HEK293 (cell line): ENCODE measurements at regions not wholly inside any gene's neighbourhood (a gene's known extent, or its start where the extent isn't known, plus 50 kb on each side); places are given as distances from the start of the nearest gene placed in this dataset.

ENCODE experiments used
- CTCF ChIP-seq: fragments of 450-650 bp; formaldehyde crosslinking; IDR thresholded peaks from 2 replicates; pipeline ENCODE4 v1.5.1; 2016; ENCODE audit warnings: missing biosample characterization, missing genetic modification characterization
- PRDM10 ChIP-seq: fragments of 450-650 bp; formaldehyde crosslinking; IDR thresholded peaks from 2 replicates; pipeline ENCODE4 v1.5.1; 2016; ENCODE audit warnings: missing biosample characterization, missing genetic modification characterization
- ZBTB26 ChIP-seq: fragments of 450-650 bp; formaldehyde crosslinking; optimal IDR thresholded peaks from 2 replicates; pipeline ENCODE3; 2016; ENCODE audit warnings: missing biosample characterization, mild to moderate bottlenecking, missing genetic modification characterization
- ZFP41 ChIP-seq: fragments of 450-650 bp; formaldehyde crosslinking; IDR thresholded peaks from 2 replicates; pipeline ENCODE4 v1.5.1; 2016; ENCODE audit warnings: missing biosample characterization, missing genetic modification characterization, borderline replicate concordance
- ZNF239 ChIP-seq: fragments of 450-650 bp; formaldehyde crosslinking; IDR thresholded peaks from 2 replicates; pipeline ENCODE4 v1.5.1; 2016; ENCODE audit warnings: missing biosample characterization, missing genetic modification characterization
- ZNF529 ChIP-seq: fragments of 450-650 bp; formaldehyde crosslinking; IDR thresholded peaks from 2 replicates; pipeline ENCODE4 v1.5.1; 2017; ENCODE audit warnings: missing genetic modification characterization, missing biosample characterization; ENCODE audit not compliant: insufficient replicate concordance
- ZNF548 ChIP-seq: fragments of 450-650 bp; formaldehyde crosslinking; IDR thresholded peaks from 2 replicates; pipeline ENCODE4 v1.5.1; 2016; ENCODE audit warnings: missing biosample characterization, missing genetic modification characterization
- ZNF837 ChIP-seq: fragments of 450-650 bp; formaldehyde crosslinking; IDR thresholded peaks from 2 replicates; pipeline ENCODE4 v1.5.1; 2016; ENCODE audit warnings: missing biosample characterization, missing genetic modification characterization
- ZSCAN30 ChIP-seq: fragments of 450-650 bp; IDR thresholded peaks from 2 replicates; pipeline ENCODE4 v1.5.1; 2018; ENCODE audit warnings: missing biosample characterization, mild to moderate bottlenecking, missing genetic modification characterization, moderate library complexity

GRCh38 chr17:71301063-71301462, 819.8 kb upstream of the SOX9 start:
- no peak for TF ChIP-seq ZNF529 (tag by site-specific recombination)
- no peak for TF ChIP-seq CTCF (tag by site-specific recombination)
- TF ChIP-seq ZNF837 = no peak
- no peak for TF ChIP-seq ZNF239
- TF ChIP-seq ZSCAN30 (tag by site-specific recombination) = no peak
- no peak for TF ChIP-seq ZFP41 (tag by site-specific recombination)
- no peak for TF ChIP-seq ZBTB26 (tag by site-specific recombination)
- no peak for TF ChIP-seq ZNF548
- TF ChIP-seq PRDM10 (tag by site-specific recombination) = no peak
